ENCODE measurements at regions not wholly inside any gene's neighbourhood (a gene's known extent, or its start where the extent isn't known, plus 50 kb on each side); places are given as distances from the start of the nearest gene placed in this dataset.

DNA sequence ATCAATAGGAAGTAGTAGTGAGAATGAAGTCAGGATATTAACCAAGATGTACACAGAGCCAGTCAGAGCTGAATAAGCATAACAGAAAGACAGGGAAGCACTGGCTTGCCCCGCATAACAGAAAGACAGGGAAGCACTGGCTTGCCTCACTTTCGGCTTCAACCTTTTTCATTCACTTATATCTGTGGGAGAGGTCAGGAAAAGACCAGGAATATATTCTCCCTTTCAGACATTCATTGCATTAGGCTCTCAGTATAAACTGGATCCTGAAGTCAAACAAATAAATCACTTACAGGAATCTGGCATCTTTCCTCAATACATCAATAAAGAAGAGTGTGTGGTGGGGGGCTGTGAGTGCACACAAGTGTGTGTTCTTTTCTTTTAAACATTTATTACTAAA, 437.6 kb downstream of the C6orf118 start:
- TF ChIP-seq POLR2AphosphoS5 (IDR thresholded peaks at IDR 0.05) (no peak), POLR2A (IDR thresholded peaks at IDR 0.05) (no peak), EP300 (IDR thresholded peaks at IDR 0.05; ENCODE audit: low read depth) (no peak)
- TF ChIP-seq, protein P1, sequence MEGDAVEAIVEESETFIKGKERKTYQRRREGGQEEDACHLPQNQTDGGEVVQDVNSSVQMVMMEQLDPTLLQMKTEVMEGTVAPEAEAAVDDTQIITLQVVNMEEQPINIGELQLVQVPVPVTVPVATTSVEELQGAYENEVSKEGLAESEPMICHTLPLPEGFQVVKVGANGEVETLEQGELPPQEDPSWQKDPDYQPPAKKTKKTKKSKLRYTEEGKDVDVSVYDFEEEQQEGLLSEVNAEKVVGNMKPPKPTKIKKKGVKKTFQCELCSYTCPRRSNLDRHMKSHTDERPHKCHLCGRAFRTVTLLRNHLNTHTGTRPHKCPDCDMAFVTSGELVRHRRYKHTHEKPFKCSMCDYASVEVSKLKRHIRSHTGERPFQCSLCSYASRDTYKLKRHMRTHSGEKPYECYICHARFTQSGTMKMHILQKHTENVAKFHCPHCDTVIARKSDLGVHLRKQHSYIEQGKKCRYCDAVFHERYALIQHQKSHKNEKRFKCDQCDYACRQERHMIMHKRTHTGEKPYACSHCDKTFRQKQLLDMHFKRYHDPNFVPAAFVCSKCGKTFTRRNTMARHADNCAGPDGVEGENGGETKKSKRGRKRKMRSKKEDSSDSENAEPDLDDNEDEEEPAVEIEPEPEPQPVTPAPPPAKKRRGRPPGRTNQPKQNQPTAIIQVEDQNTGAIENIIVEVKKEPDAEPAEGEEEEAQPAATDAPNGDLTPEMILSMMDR (IDR thresholded peaks at IDR 0.05), result no peak
